CD14-positive monocyte (primary cell): ENCODE measurements at regions not wholly inside any gene's neighbourhood (a gene's known extent, or its start where the extent isn't known, plus 50 kb on each side); places are given as distances from the start of the nearest gene placed in this dataset.

Experiments used
- DNase-seq, 3 donors: peaks; one replicate each; pipeline ENCODE4 v3.0.0-alpha.2; 2011 to 2022
- H2AFZ ChIP-seq: 2 replicates; pipeline ENCODE4 v1.6.0; 2012; ENCODE audit warnings: mild to moderate bottlenecking, low read depth, low read length, inconsistent platforms; ENCODE audit not compliant: insufficient read depth, poor library complexity, severe bottlenecking
- H3K27ac ChIP-seq, 2 donors: 1 replicate in 1 of 2; 2 replicates in 1 of 2; pipeline ENCODE4 v1.5.1; 2012 to 2013; ENCODE audit warnings: low read length in 2 of 2, control low read depth in 1 of 2, inconsistent platforms in 1 of 2, low read depth in 1 of 2, mild to moderate bottlenecking in 1 of 2
- H3K27me3 ChIP-seq, 2 donors: one replicate each; pipeline versions ENCODE4 v1.6.0 to v1.6.1; 2011 to 2013; ENCODE audit warnings: low read length in 2 of 2; ENCODE audit not compliant: control insufficient read depth in 2 of 2, insufficient read depth in 2 of 2
- H3K36me3 ChIP-seq, 2 donors: replicated peaks in 1 of 2; 1 replicate in 1 of 2; 2 replicates in 1 of 2; pipeline versions ENCODE4 v1.5.1 to v1.6.1; 2012 to 2013; ENCODE audit warnings: low read length in 2 of 2, control low read depth in 1 of 2, inconsistent platforms in 1 of 2, mild to moderate bottlenecking in 1 of 2; ENCODE audit not compliant: insufficient read depth in 2 of 2, control insufficient read depth in 1 of 2
- H3K4me1 ChIP-seq, 2 donors: 1 replicate in 1 of 2; 2 replicates in 1 of 2; pipeline versions ENCODE4 v1.5.1 to v1.6.1; 2012 to 2013; ENCODE audit warnings: low read length in 2 of 2, control low read depth in 1 of 2, inconsistent platforms in 1 of 2, mild to moderate bottlenecking in 1 of 2, moderate library complexity in 1 of 2; ENCODE audit not compliant: insufficient read depth in 2 of 2, control insufficient read depth in 1 of 2
- H3K4me2 ChIP-seq: replicated peaks from 2 replicates; pipeline ENCODE3; 2012; ENCODE audit warnings: low read length, moderate library complexity, mild to moderate bottlenecking; ENCODE audit not compliant: poor library complexity, severe bottlenecking; ENCODE audit errors: extremely low read depth
- H3K4me3 ChIP-seq, 3 experiments: fragments of 200-600 bp in 1 of 3; sonication (generic) in 1 of 3; replicated peaks in 1 of 3; 1 replicate in 2 of 3; 2 replicates in 1 of 3; pipeline ENCODE4 v1.5.1; 2011 to 2013; ENCODE audit warnings: low read length in 3 of 3, mild to moderate bottlenecking in 3 of 3, control low read depth in 2 of 3, low read depth in 2 of 3, inconsistent platforms in 1 of 3, moderate library complexity in 1 of 3
- H3K79me2 ChIP-seq: 2 replicates; pipeline ENCODE4 v1.6.0; 2012; ENCODE audit warnings: mild to moderate bottlenecking, control low read depth, inconsistent platforms, low read length, moderate library complexity; ENCODE audit not compliant: insufficient read depth
- H3K9ac ChIP-seq: 2 replicates; pipeline ENCODE4 v1.6.0; 2017; ENCODE audit warnings: low read length, mild to moderate bottlenecking; ENCODE audit not compliant: insufficient read depth, poor library complexity, severe bottlenecking
- H3K9me3 ChIP-seq, 2 donors: replicated peaks in 1 of 2; 1 replicate in 1 of 2; 2 replicates in 1 of 2; pipeline versions ENCODE4 v1.5.1 to v1.6.1; 2012 to 2013; ENCODE audit warnings: low read length in 2 of 2, control low read depth in 1 of 2; ENCODE audit not compliant: control insufficient read depth in 1 of 2, insufficient read depth in 1 of 2
- H4K20me1 ChIP-seq: 2 replicates; pipeline ENCODE4 v1.6.0; 2012; ENCODE audit warnings: mild to moderate bottlenecking, low read length, control low read depth, moderate library complexity; ENCODE audit not compliant: insufficient read depth
- H3K27ac Mint-ChIP-seq, 7 donors: one replicate each; pipeline ENCODE4 v1.8.0; 2020; ENCODE audit warnings: mild to moderate bottlenecking in 7 of 7, mixed read lengths in 7 of 7, moderate library complexity in 6 of 7, inconsistent platforms in 2 of 7
- H3K27me3 Mint-ChIP-seq, 3 donors: one replicate each; pipeline ENCODE4 v1.8.0; 2021 to 2022; ENCODE audit warnings: low read depth in 3 of 3, mild to moderate bottlenecking in 3 of 3, mixed read lengths in 3 of 3, moderate library complexity in 3 of 3, inconsistent platforms in 1 of 3
- H3K36me3 Mint-ChIP-seq, 2 donors: one replicate each; pipeline ENCODE4 v1.8.0; 2020; ENCODE audit warnings: mixed read lengths in 2 of 2, inconsistent platforms in 1 of 2, mild to moderate bottlenecking in 1 of 2
- H3K4me1 Mint-ChIP-seq: one replicate; pipeline ENCODE4 v1.8.0; 2020; ENCODE audit warnings: mild to moderate bottlenecking, mixed read lengths
- H3K4me3 Mint-ChIP-seq, 2 donors: one replicate each; pipeline ENCODE4 v1.8.0; 2020; ENCODE audit warnings: mild to moderate bottlenecking in 2 of 2, mixed read lengths in 2 of 2, moderate library complexity in 1 of 2
- H3K9me3 Mint-ChIP-seq, 7 donors: one replicate each; pipeline ENCODE4 v1.8.0; 2020 to 2022; ENCODE audit warnings: mixed read lengths in 7 of 7, mild to moderate bottlenecking in 6 of 7, moderate library complexity in 6 of 7, inconsistent platforms in 2 of 7
- CTCF ChIP-seq: fragments of 200-600 bp; IDR thresholded peaks from one replicate; pipeline ENCODE4 v1.8.0; 2022; ENCODE audit warnings: antibody characterized with exemption, mild to moderate bottlenecking
- WGBS: methylation state at CpG from one replicate; pipeline ENCODE4 v1.1.5; 2013; ENCODE audit warnings: missing lambda C conversion rate; ENCODE audit not compliant: insufficient coverage; 5-methylcytosine and 5-hydroxymethylcytosine counted together
- intact Hi-C, 2 donors: fragments of 100-400 bp; cut with micrococcal nuclease; formaldehyde crosslinking; loops; one replicate each; pipeline versions ENCODE4 v1.15.0 to v1.15.1; 2023

GRCh38 chr9:111163716-111164389 lies 125.6 kb upstream of the LPAR1 start:
- peak overlapping the region; percentile 22 to 85 for H3K27ac ChIP-seq
- H3K27ac Mint-ChIP-seq: peak overlapping the region; percentile 90 to 95 (median 93)
- H3K4me2 ChIP-seq: peak overlapping the region; percentile 62
- H3K27me3 ChIP-seq: no peaks in the 10 kb centered on the region
- DNase-seq: peak; percentile 41 to 71 (median 66)
- peak overlapping the region; percentile 39 to 54 for H3K4me3 Mint-ChIP-seq
- peak overlapping the region; percentile 48 for H2AFZ ChIP-seq
- H4K20me1 ChIP-seq: no peaks in the 10 kb centered on the region
- peaks cover 19 to 29% (median 23%) of the 10 kb centered on the region in 7 donors for H3K9me3 Mint-ChIP-seq
- no peaks in the 10 kb centered on the region for H3K79me2 ChIP-seq
- H3K4me1 ChIP-seq: peaks cover 32 to 38% of the 10 kb centered on the region in 2 donors
- H3K4me1 Mint-ChIP-seq: peaks cover 28% of the 10 kb centered on the region
- WGBS: no CpG with 5 or more reads among the region's 5 CpGs
- H3K4me3 ChIP-seq: peak overlapping the region in 2 of 3 experiments; percentile 19 to 59
- H3K27me3 Mint-ChIP-seq: peaks cover 0 to 2% (median 0%) of the 10 kb centered on the region in 3 donors
- H3K36me3 ChIP-seq: no peaks in the 10 kb centered on the region
- TF ChIP-seq CTCF: no peak
- H3K36me3 Mint-ChIP-seq: peaks cover 2 to 15% of the 10 kb centered on the region in 2 donors
- no peak overlapping the region for H3K9ac ChIP-seq
- intact Hi-C loops: no loop called here
- peaks cover 14 to 18% of the 10 kb centered on the region in 2 donors for H3K9me3 ChIP-seq

GRCh38 chr9:111162026-111162425 lies 123.8 kb upstream of the LPAR1 start:
- peaks cover 6 to 11% (median 8%) of the 10 kb centered on the region in 7 donors for H3K9me3 Mint-ChIP-seq
- no peak for TF ChIP-seq CTCF
- Histone ChIP-seq H3K79me2 (no peaks in the 10 kb centered on the region), H2AFZ (no peak overlapping the region), H3K4me1 (peaks cover 32 to 38% of the 10 kb centered on the region in 2 donors), H3K9ac (no peak overlapping the region), H3K36me3 (no peaks in the 10 kb centered on the region), H3K27me3 (no peaks in the 10 kb centered on the region), H3K27ac (peak overlapping the region in 1 of 2 donors; percentile 85), H3K4me2 (no peak overlapping the region), H3K4me3 (no peak overlapping the region), H3K9me3 (peaks cover 5 to 11% of the 10 kb centered on the region in 2 donors), H4K20me1 (no peaks in the 10 kb centered on the region)
- H3K4me1 Mint-ChIP-seq: peaks cover 28% of the 10 kb centered on the region
- peaks cover 2 to 8% of the 10 kb centered on the region in 2 donors for H3K36me3 Mint-ChIP-seq
- no CpG with 5 or more reads among the region's 3 CpGs for WGBS
- no peak overlapping the region for H3K4me3 Mint-ChIP-seq
- intact Hi-C loops: no loop called here
- no peak for DNase-seq
- H3K27me3 Mint-ChIP-seq: peaks cover 0 to 2% (median 0%) of the 10 kb centered on the region in 3 donors
- H3K27ac Mint-ChIP-seq: no peak overlapping the region
